Liver (tissue), 8 donors: ENCODE measurements at regions not wholly inside any gene's neighbourhood (a gene's known extent, or its start where the extent isn't known, plus 50 kb on each side); places are given as distances from the start of the nearest gene placed in this dataset.

Source experiments
- DNase-seq: peaks from one replicate; pipeline ENCODE4 v3.0.0-alpha.2; 2017; ENCODE audit warnings: low spot score
- H3K27ac ChIP-seq, 2 donors: one replicate each; pipeline ENCODE4 v1.7.0; 2013; ENCODE audit warnings: inconsistent platforms in 2 of 2, low read length in 2 of 2, control low read depth in 1 of 2, low read depth in 1 of 2, mild to moderate bottlenecking in 1 of 2
- H3K27me3 ChIP-seq, 4 donors: one replicate each; pipeline versions ENCODE4 v1.6.1 to v1.7.0; 2013; ENCODE audit warnings: low read length in 3 of 4, inconsistent platforms in 1 of 4, mild to moderate bottlenecking in 1 of 4, moderate library complexity in 1 of 4; ENCODE audit not compliant: control insufficient read depth in 4 of 4, insufficient read depth in 4 of 4
- H3K36me3 ChIP-seq, 4 donors: one replicate each; pipeline versions ENCODE4 v1.6.1 to v1.7.0; 2013; ENCODE audit warnings: low read length in 3 of 4, mild to moderate bottlenecking in 3 of 4, low read depth in 1 of 4, moderate library complexity in 1 of 4; ENCODE audit not compliant: control insufficient read depth in 4 of 4, insufficient read depth in 3 of 4
- H3K4me1 ChIP-seq, 4 donors: one replicate each; pipeline versions ENCODE4 v1.6.1 to v1.7.0; 2013; ENCODE audit warnings: low read length in 3 of 4, mild to moderate bottlenecking in 3 of 4, moderate library complexity in 1 of 4; ENCODE audit not compliant: control insufficient read depth in 4 of 4, insufficient read depth in 4 of 4
- H3K4me3 ChIP-seq, 3 donors: one replicate each; pipeline versions ENCODE4 v1.6.1 to v1.7.0; 2013; ENCODE audit warnings: low read length in 3 of 3, control low read depth in 1 of 3, low read depth in 1 of 3, mild to moderate bottlenecking in 1 of 3
- H3K9ac ChIP-seq, 2 donors: one replicate each; pipeline ENCODE4 v1.7.0; 2013; ENCODE audit warnings: low read length in 2 of 2, mild to moderate bottlenecking in 2 of 2, moderate library complexity in 2 of 2, control low read depth in 1 of 2, low read depth in 1 of 2
- H3K9me3 ChIP-seq, 4 donors: one replicate each; pipeline versions ENCODE4 v1.6.1 to v1.7.0; 2013; ENCODE audit warnings: low read length in 3 of 4; ENCODE audit not compliant: control insufficient read depth in 4 of 4
- CTCF ChIP-seq: fragments of 150-350 bp; IDR thresholded peaks from 2 replicates; pipeline ENCODE4 v1.5.1; 2017; ENCODE audit warnings: improper control_type of control experiment, low read depth, low read length; ENCODE audit not compliant: missing input control
- FOXA1 ChIP-seq: IDR thresholded peaks from 2 replicates; pipeline ENCODE4 v1.6.1; 2016; ENCODE audit warnings: antibody characterized with exemption
- FOXA2 ChIP-seq: IDR thresholded peaks from 2 replicates; pipeline ENCODE4 v1.6.1; 2016; ENCODE audit warnings: antibody characterized with exemption
- GABPA ChIP-seq, 2 donors: IDR thresholded peaks in 1 of 2; conservative IDR thresholded peaks in 1 of 2; 2 replicates each; pipeline ENCODE4 v1.6.1; 2016; ENCODE audit warnings: antibody characterized with exemption in 2 of 2, mild to moderate bottlenecking in 1 of 2, moderate library complexity in 1 of 2
- HNF4G ChIP-seq: IDR thresholded peaks from 2 replicates; pipeline ENCODE4 v1.6.1; 2016; ENCODE audit warnings: antibody characterized with exemption
- JUND ChIP-seq, 2 donors: IDR thresholded peaks; 2 replicates each; pipeline ENCODE4 v1.6.1; 2016; ENCODE audit warnings: antibody characterized with exemption in 2 of 2
- MAX ChIP-seq: IDR thresholded peaks from 2 replicates; pipeline ENCODE4 v1.6.1; 2016; ENCODE audit warnings: antibody characterized with exemption
- RAD21 ChIP-seq, 2 donors: IDR thresholded peaks; 2 replicates each; pipeline ENCODE4 v1.6.1; 2016; ENCODE audit warnings: antibody characterized with exemption in 2 of 2, mild to moderate bottlenecking in 2 of 2
- REST ChIP-seq: IDR thresholded peaks from 2 replicates; pipeline ENCODE4 v1.6.1; 2016; ENCODE audit warnings: antibody characterized with exemption, mild to moderate bottlenecking
- SP1 ChIP-seq: IDR thresholded peaks from 2 replicates; pipeline ENCODE4 v1.6.1; 2018; ENCODE audit warnings: antibody characterized with exemption, mild to moderate bottlenecking
- TAF1 ChIP-seq: conservative IDR thresholded peaks from 2 replicates; pipeline ENCODE4 v1.6.1; 2016; ENCODE audit warnings: antibody characterized with exemption, mild to moderate bottlenecking
- WGBS: extraction: QIAGEN DNeasy Blood & Tissue Kit; methylation state at CpG from one replicate; pipeline ENCODE4 v1.1.7; 2013; 5-methylcytosine and 5-hydroxymethylcytosine counted together
- donor health status: healthy.
- donor health status: healthy.
- donor health status: healthy.
- donor health status: healthy.
- donor health status: healthy.

- DNase-seq: no peak
- H3K9ac ChIP-seq: no peak overlapping the region
- no peak overlapping the region for H3K4me3 ChIP-seq
- peaks cover 0 to 3% (median 0%) of the 10 kb centered on the region in 4 donors for H3K9me3 ChIP-seq
- no peak for TF ChIP-seq CTCF
- no peak for TF ChIP-seq SP1
- TF ChIP-seq FOXA1: no peak
- TF ChIP-seq GABPA (IDR thresholded peaks at IDR 0.05 in 1 of 2, conservative IDR thresholded peaks at IDR 0.05 in 1 of 2): no peak
- no peak for TF ChIP-seq TAF1
- no peak for TF ChIP-seq RAD21 (IDR thresholded peaks at IDR 0.05)
- WGBS: 77% methylated on average over 7 of the region's 7 CpGs
- no peaks in the 10 kb centered on the region for H3K36me3 ChIP-seq
- H3K27ac ChIP-seq: no peak overlapping the region
- no peaks in the 10 kb centered on the region for H3K4me1 ChIP-seq
- no peaks in the 10 kb centered on the region for H3K27me3 ChIP-seq
Measured at GRCh38 chr9:118364266-118365106, 660.3 kb downstream of the TLR4 start.

- 81% methylated on average over 2 of the region's 2 CpGs for WGBS
- no peak overlapping the region for H3K4me3 ChIP-seq
- no peaks in the 10 kb centered on the region for H3K27me3 ChIP-seq
- H3K9ac ChIP-seq: no peak overlapping the region
- peaks cover 0 to 3% (median 0%) of the 10 kb centered on the region in 4 donors for H3K9me3 ChIP-seq
- no peak overlapping the region for H3K27ac ChIP-seq
- no peaks in the 10 kb centered on the region for H3K36me3 ChIP-seq
- no peak for DNase-seq
- no peaks in the 10 kb centered on the region for H3K4me1 ChIP-seq
- TF ChIP-seq JUND (IDR thresholded peaks at IDR 0.05) (no peak), HNF4G (no peak), REST (no peak), MAX (no peak), CTCF (peak; percentile 14), RAD21 (IDR thresholded peaks at IDR 0.05) (peak; percentile 24 to 62), GABPA (IDR thresholded peaks at IDR 0.05 in 1 of 2, conservative IDR thresholded peaks at IDR 0.05 in 1 of 2) (no peak), FOXA2 (no peak)
Measured at GRCh38 chr9:118366228-118366627, 662.0 kb downstream of the TLR4 start.
